GM12878 (cell line): ENCODE measurements at regions not wholly inside any gene's neighbourhood (a gene's known extent, or its start where the extent isn't known, plus 50 kb on each side); places are given as distances from the start of the nearest gene placed in this dataset.

ENCODE experiments used
- ATAC-seq: fragments of 200-7000 bp; cut with Tn5 transposase; 3 replicates; pipeline ENCODE4 v1.9.1; 2020; ENCODE audit warnings: mild to moderate bottlenecking, moderate library complexity
- BruUV-seq: library from RNA; stranded (reverse); fragments of 400-500 nt; replicated peaks from 2 replicates; lab custom pipeline; 2021; lab: Mats Ljungman, UMichigan
- CTCF ChIA-PET: fragments of 300-600 bp; sonication (Branson Sonifier 250); formaldehyde crosslinking; extraction: SDS; loops from one replicate; lab custom pipeline; 2021; ENCODE audit warnings: inconsistent platforms; lab: Yijun Ruan, JAX
- POLR2A ChIA-PET: fragments of 350-600 bp; formaldehyde crosslinking; extraction: SDS; loops from one replicate; lab custom pipeline; 2021; ENCODE audit warnings: inconsistent platforms; lab: Charles Lee
- RAD21 ChIA-PET: fragments of 300-600 bp; sonication (Branson Sonifier 250); formaldehyde crosslinking; loops from one replicate; lab custom pipeline; 2023; ENCODE audit warnings: antibody characterized with exemption; ENCODE audit not compliant: unreplicated experiment; lab: Charles Lee
- SMC1A ChIA-PET: fragments of 300-600 bp; sonication (Branson Sonifier 250); formaldehyde crosslinking; loops from one replicate; lab custom pipeline; 2023; ENCODE audit not compliant: unreplicated experiment, uncharacterized antibody; lab: Charles Lee
- DNase-seq: peaks from one replicate; pipeline ENCODE4 v3.0.0-alpha.2; 2011; ENCODE audit warnings: low read depth, low spot score
- FAIRE-seq: peaks from 3 replicates; lab custom pipeline; 2011; peaks lifted over from hg19 to GRCh38; lab: Jason Lieb, UNC
- H2AFZ ChIP-seq: 2 replicates; pipeline ENCODE4 v1.6.0; 2011; ENCODE audit warnings: low read depth, low read length, control low read depth; ENCODE audit not compliant: control insufficient read depth
- H3K27ac ChIP-seq: 2 replicates; pipeline ENCODE4 v1.5.1; 2011; ENCODE audit warnings: control low read depth; ENCODE audit not compliant: control insufficient read depth, insufficient read depth
- H3K27me3 ChIP-seq, 2 experiments: replicated peaks in 1 of 2; 2 replicates each; pipeline versions ENCODE4 v1.6.0 to v1.6.1; 2011; ENCODE audit warnings: low read length in 1 of 2; ENCODE audit not compliant: control insufficient read depth in 2 of 2, insufficient read depth in 2 of 2
- H3K36me3 ChIP-seq, 2 experiments: 2 replicates each; pipeline ENCODE4 v1.5.1; 2011; ENCODE audit warnings: low read length in 1 of 2; ENCODE audit not compliant: control insufficient read depth in 2 of 2, insufficient read depth in 2 of 2
- H3K4me1 ChIP-seq: 2 replicates; pipeline ENCODE4 v1.6.1; 2011; ENCODE audit warnings: mild to moderate bottlenecking, low read length, moderate library complexity, mixed read lengths; ENCODE audit not compliant: control insufficient read depth, insufficient read depth
- H3K4me2 ChIP-seq: 2 replicates; pipeline ENCODE4 v1.6.0; 2011; ENCODE audit warnings: control low read depth; ENCODE audit not compliant: control insufficient read depth, insufficient read depth
- H3K4me3 ChIP-seq: fragments of 200-600 bp; sonication (generic); 2 replicates; pipeline ENCODE4 v1.5.1; 2016
- H3K79me2 ChIP-seq: 2 replicates; pipeline ENCODE4 v1.6.0; 2011; ENCODE audit warnings: low read length; ENCODE audit not compliant: control insufficient read depth, insufficient read depth
- H3K9ac ChIP-seq: 2 replicates; pipeline ENCODE4 v1.8.0; 2011; ENCODE audit warnings: low read length, control low read depth, mixed read lengths; ENCODE audit not compliant: control insufficient read depth, insufficient read depth
- H3K9me3 ChIP-seq: replicated peaks from 3 replicates; pipeline ENCODE4 v1.5.1; 2011; ENCODE audit warnings: mild to moderate bottlenecking, low read length; ENCODE audit not compliant: control insufficient read depth, insufficient read depth
- H4K20me1 ChIP-seq: 2 replicates; pipeline ENCODE4 v1.6.0; 2011; ENCODE audit not compliant: control insufficient read depth, insufficient read depth
- MEF2B ChIP-seq: fragments of 450-650 bp; IDR thresholded peaks from 2 replicates; pipeline ENCODE4 v1.6.1; 2018; ENCODE audit warnings: mild to moderate bottlenecking, moderate library complexity; ENCODE audit not compliant: partially characterized antibody, poor library complexity, severe bottlenecking
- POU2F2 ChIP-seq: IDR thresholded peaks from 3 replicates; pipeline ENCODE4 v1.6.1; 2011; ENCODE audit warnings: low read depth, mild to moderate bottlenecking, low read length, borderline replicate concordance
- ZZZ3 ChIP-seq: IDR thresholded peaks from 2 replicates; pipeline ENCODE4 v1.6.1; 2011; ENCODE audit warnings: low read depth; ENCODE audit not compliant: control insufficient read depth, insufficient read length
- in situ Hi-C: fragments of 300-500 bp; cut with MboI; formaldehyde crosslinking; loops from 9 replicates; pipeline ENCODE4 v1.14.3; 2018; ENCODE audit warnings: mixed read lengths
- intact Hi-C: fragments of 100-400 bp; cut with micrococcal nuclease; formaldehyde crosslinking; loops from one replicate; pipeline ENCODE4 v1.14.2; 2022; ENCODE audit not compliant: unreplicated experiment
- TF ChIP-seq, protein P1 (sequence below): IDR thresholded peaks from 2 replicates; pipeline ENCODE4 v1.6.1; 2012; ENCODE audit warnings: improper control_type of control experiment, low read depth, low read length; ENCODE audit not compliant: insufficient replicate concordance

DNA sequence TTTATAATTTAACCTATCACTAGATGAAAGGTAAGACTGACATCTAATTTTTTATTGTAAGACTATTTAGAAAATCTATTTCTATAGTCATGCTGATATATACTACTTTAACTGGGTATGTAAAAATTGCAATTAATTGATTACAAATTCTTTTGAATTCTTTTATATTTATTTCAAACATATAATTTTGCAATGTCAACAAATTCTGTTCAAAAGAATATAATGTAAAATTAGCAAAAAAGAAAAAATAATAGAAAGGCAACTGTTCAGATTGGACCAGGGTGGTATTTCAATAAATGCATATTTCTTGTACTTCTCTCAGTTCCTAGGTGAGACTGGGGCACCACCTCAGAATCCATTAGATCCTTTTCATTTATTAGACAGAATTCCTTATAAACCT, 1053.5 kb upstream of the FBXO33 start:
- Histone ChIP-seq H2AFZ (no peak overlapping the region), H3K4me1 (no peaks in the 10 kb centered on the region), H3K27ac (no peak overlapping the region), H3K36me3 (no peaks in the 10 kb centered on the region), H3K27me3 (no peaks in the 10 kb centered on the region), H3K4me3 (no peak overlapping the region), H3K79me2 (no peaks in the 10 kb centered on the region), H3K4me2 (no peak overlapping the region), H3K9ac (no peak overlapping the region)
- POLR2A ChIA-PET: no interaction called here
- in situ Hi-C loops: no loop called here
- RAD21 ChIA-PET: no interaction called here
- DNase-seq: no peak
- FAIRE-seq: no peak
- ATAC-seq: no peak
- intact Hi-C loops: no loop called here
- SMC1A ChIA-PET: interaction anchor here (1.4 kb wide), 1 partner anchor 9 kb away, joined by 4 read pairs; no protein-coding TSS in a partner anchor
- CTCF ChIA-PET: no interaction called here
- TF ChIP-seq MEF2B (no peak), POU2F2 (no peak), ZZZ3 (no peak)
- TF ChIP-seq, protein P1, sequence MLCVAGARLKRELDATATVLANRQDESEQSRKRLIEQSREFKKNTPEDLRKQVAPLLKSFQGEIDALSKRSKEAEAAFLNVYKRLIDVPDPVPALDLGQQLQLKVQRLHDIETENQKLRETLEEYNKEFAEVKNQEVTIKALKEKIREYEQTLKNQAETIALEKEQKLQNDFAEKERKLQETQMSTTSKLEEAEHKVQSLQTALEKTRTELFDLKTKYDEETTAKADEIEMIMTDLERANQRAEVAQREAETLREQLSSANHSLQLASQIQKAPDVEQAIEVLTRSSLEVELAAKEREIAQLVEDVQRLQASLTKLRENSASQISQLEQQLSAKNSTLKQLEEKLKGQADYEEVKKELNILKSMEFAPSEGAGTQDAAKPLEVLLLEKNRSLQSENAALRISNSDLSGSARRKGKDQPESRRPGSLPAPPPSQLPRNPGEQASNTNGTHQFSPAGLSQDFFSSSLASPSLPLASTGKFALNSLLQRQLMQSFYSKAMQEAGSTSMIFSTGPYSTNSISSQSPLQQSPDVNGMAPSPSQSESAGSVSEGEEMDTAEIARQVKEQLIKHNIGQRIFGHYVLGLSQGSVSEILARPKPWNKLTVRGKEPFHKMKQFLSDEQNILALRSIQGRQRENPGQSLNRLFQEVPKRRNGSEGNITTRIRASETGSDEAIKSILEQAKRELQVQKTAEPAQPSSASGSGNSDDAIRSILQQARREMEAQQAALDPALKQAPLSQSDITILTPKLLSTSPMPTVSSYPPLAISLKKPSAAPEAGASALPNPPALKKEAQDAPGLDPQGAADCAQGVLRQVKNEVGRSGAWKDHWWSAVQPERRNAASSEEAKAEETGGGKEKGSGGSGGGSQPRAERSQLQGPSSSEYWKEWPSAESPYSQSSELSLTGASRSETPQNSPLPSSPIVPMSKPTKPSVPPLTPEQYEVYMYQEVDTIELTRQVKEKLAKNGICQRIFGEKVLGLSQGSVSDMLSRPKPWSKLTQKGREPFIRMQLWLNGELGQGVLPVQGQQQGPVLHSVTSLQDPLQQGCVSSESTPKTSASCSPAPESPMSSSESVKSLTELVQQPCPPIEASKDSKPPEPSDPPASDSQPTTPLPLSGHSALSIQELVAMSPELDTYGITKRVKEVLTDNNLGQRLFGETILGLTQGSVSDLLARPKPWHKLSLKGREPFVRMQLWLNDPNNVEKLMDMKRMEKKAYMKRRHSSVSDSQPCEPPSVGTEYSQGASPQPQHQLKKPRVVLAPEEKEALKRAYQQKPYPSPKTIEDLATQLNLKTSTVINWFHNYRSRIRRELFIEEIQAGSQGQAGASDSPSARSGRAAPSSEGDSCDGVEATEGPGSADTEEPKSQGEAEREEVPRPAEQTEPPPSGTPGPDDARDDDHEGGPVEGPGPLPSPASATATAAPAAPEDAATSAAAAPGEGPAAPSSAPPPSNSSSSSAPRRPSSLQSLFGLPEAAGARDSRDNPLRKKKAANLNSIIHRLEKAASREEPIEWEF: no peak
- TF ChIP-seq, all 136 proteins: peak for 0
- Histone ChIP-seq H3K9me3 (no peaks in the 10 kb centered on the region), H4K20me1 (no peaks in the 10 kb centered on the region)
- BruUV-seq: no TSS peak
